GM19025 (cell line): ENCODE measurements at regions not wholly inside any gene's neighbourhood (a gene's known extent, or its start where the extent isn't known, plus 50 kb on each side); places are given as distances from the start of the nearest gene placed in this dataset.
"Not testable (repeated sequence)": the region's sequence is repeated elsewhere in the genome, so short reads cannot be mapped to it uniquely, and the experiment has no call there.

Experiments used
- ATAC-seq: cut with Tn5 transposase; IDR thresholded peaks from one replicate; pipeline ENCODE4 v1.9.1; 2021; ENCODE audit warnings: mild to moderate bottlenecking, low read depth, moderate library complexity; ENCODE audit not compliant: unreplicated experiment

GRCh38 chr13:110012102-110012739, 225.8 kb upstream of the IRS2 start:
- ATAC-seq: no peak

- ATAC-seq: no peak
Observed at GRCh38 chr13:110010404-110011138, 224.2 kb upstream of the IRS2 start.

- no peak for ATAC-seq
Observed at GRCh38 chr13:110008816-110009215, 222.4 kb upstream of the IRS2 start.

GRCh38 chr13:110006304-110006703, 219.9 kb upstream of the IRS2 start:
- ATAC-seq: no peak

GRCh38 chr13:110005563-110005962, 219.2 kb upstream of the IRS2 start:
- ATAC-seq: no peak

- ATAC-seq: no peak
Observed at GRCh38 chr13:110004814-110005213, 218.4 kb upstream of the IRS2 start.

GRCh38 chr13:110001670-110002275, 215.4 kb upstream of the IRS2 start:
- no peak for ATAC-seq

GRCh38 chr13:110000534-110001345, 214.4 kb upstream of the IRS2 start:
- ATAC-seq: no peak

GRCh38 chr13:109999659-110000533, 213.5 kb upstream of the IRS2 start:
- ATAC-seq: no peak

- ATAC-seq: no peak
Observed at GRCh38 chr13:109998684-109999533, 212.5 kb upstream of the IRS2 start.

GRCh38 chr13:109998037-109998436, 211.7 kb upstream of the IRS2 start:
- ATAC-seq: no peak

GRCh38 chr13:109997056-109997595, 210.7 kb upstream of the IRS2 start:
- ATAC-seq: not testable (repeated sequence)

- no peak for ATAC-seq
Observed at GRCh38 chr13:109996404-109996960, 210.1 kb upstream of the IRS2 start.

GRCh38 chr13:109995578-109995977, 209.2 kb upstream of the IRS2 start:
- ATAC-seq: no peak

- ATAC-seq: no peak
Observed at GRCh38 chr13:109990296-109990695, 203.9 kb upstream of the IRS2 start.

GRCh38 chr13:109989686-109990085, 203.3 kb upstream of the IRS2 start:
- no peak for ATAC-seq

GRCh38 chr13:109989155-109989554, 202.8 kb upstream of the IRS2 start:
- no peak for ATAC-seq

GRCh38 chr13:109986851-109987250, 200.5 kb upstream of the IRS2 start:
- ATAC-seq: no peak
